ENCODE measurements at regions not wholly inside any gene's neighbourhood (a gene's known extent, or its start where the extent isn't known, plus 50 kb on each side); places are given as distances from the start of the nearest gene placed in this dataset.

DNA sequence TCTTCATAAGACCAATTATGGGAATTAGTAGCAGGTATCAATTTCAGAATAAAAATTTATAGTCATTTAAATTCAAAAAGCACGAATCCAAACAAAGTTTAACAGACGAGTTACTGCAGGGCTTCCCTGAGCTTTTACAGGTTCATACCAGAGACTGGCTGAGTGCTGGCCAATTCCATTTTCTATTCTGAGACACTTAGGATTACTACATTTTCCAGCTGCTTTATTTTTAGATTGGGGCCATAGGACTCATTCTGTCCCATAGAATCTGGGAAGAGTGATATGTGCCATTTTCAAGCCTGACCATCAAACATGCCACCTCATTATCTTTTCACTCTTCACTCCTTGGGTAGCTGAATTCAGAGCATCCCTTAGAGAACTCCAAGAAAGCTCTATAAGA, 410.7 kb downstream of the DNAH5 start:
- TF ChIP-seq EZH2phosphoT487 (IDR thresholded peaks at IDR 0.05; ENCODE audit: unreplicated experiment), result no peak
- TF ChIP-seq, protein P1, sequence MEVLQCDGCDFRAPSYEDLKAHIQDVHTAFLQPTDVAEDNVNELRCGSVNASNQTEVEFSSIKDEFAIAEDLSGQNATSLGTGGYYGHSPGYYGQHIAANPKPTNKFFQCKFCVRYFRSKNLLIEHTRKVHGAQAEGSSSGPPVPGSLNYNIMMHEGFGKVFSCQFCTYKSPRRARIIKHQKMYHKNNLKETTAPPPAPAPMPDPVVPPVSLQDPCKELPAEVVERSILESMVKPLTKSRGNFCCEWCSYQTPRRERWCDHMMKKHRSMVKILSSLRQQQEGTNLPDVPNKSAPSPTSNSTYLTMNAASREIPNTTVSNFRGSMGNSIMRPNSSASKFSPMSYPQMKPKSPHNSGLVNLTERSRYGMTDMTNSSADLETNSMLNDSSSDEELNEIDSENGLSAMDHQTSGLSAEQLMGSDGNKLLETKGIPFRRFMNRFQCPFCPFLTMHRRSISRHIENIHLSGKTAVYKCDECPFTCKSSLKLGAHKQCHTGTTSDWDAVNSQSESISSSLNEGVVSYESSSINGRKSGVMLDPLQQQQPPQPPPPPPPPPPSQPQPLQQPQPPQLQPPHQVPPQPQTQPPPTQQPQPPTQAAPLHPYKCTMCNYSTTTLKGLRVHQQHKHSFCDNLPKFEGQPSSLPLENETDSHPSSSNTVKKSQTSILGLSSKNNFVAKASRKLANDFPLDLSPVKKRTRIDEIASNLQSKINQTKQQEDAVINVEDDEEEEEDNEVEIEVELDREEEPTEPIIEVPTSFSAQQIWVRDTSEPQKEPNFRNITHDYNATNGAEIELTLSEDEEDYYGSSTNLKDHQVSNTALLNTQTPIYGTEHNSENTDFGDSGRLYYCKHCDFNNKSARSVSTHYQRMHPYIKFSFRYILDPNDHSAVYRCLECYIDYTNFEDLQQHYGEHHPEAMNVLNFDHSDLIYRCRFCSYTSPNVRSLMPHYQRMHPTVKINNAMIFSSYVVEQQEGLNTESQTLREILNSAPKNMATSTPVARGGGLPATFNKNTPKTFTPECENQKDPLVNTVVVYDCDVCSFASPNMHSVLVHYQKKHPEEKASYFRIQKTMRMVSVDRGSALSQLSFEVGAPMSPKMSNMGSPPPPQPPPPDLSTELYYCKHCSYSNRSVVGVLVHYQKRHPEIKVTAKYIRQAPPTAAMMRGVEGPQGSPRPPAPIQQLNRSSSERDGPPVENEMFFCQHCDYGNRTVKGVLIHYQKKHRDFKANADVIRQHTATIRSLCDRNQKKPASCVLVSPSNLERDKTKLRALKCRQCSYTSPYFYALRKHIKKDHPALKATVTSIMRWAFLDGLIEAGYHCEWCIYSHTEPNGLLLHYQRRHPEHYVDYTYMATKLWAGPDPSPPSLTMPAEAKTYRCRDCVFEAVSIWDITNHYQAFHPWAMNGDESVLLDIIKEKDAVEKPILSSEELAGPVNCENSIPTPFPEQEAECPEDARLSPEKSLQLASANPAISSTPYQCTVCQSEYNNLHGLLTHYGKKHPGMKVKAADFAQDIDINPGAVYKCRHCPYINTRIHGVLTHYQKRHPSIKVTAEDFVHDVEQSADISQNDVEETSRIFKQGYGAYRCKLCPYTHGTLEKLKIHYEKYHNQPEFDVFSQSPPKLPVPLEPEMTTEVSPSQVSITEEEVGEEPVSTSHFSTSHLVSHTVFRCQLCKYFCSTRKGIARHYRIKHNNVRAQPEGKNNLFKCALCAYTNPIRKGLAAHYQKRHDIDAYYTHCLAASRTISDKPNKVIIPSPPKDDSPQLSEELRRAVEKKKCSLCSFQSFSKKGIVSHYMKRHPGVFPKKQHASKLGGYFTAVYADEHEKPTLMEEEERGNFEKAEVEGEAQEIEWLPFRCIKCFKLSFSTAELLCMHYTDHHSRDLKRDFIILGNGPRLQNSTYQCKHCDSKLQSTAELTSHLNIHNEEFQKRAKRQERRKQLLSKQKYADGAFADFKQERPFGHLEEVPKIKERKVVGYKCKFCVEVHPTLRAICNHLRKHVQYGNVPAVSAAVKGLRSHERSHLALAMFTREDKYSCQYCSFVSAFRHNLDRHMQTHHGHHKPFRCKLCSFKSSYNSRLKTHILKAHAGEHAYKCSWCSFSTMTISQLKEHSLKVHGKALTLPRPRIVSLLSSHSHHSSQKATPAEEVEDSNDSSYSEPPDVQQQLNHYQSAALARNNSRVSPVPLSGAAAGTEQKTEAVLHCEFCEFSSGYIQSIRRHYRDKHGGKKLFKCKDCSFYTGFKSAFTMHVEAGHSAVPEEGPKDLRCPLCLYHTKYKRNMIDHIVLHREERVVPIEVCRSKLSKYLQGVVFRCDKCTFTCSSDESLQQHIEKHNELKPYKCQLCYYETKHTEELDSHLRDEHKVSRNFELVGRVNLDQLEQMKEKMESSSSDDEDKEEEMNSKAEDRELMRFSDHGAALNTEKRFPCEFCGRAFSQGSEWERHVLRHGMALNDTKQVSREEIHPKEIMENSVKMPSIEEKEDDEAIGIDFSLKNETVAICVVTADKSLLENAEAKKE (CRISPR knock-in tag; IDR thresholded peaks at IDR 0.05), result no peak
- TF ChIP-seq CREB1 (CRISPR knock-in tag; IDR thresholded peaks at IDR 0.05; ENCODE audit: low read depth), result no peak
- TF ChIP-seq, protein P2, sequence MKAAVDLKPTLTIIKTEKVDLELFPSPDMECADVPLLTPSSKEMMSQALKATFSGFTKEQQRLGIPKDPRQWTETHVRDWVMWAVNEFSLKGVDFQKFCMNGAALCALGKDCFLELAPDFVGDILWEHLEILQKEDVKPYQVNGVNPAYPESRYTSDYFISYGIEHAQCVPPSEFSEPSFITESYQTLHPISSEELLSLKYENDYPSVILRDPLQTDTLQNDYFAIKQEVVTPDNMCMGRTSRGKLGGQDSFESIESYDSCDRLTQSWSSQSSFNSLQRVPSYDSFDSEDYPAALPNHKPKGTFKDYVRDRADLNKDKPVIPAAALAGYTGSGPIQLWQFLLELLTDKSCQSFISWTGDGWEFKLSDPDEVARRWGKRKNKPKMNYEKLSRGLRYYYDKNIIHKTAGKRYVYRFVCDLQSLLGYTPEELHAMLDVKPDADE (IDR thresholded peaks at IDR 0.05), result no peak
- TF ChIP-seq POLR2AphosphoS5 (IDR thresholded peaks at IDR 0.05; ENCODE audit: low read depth), result no peak
- TF ChIP-seq, protein P3, sequence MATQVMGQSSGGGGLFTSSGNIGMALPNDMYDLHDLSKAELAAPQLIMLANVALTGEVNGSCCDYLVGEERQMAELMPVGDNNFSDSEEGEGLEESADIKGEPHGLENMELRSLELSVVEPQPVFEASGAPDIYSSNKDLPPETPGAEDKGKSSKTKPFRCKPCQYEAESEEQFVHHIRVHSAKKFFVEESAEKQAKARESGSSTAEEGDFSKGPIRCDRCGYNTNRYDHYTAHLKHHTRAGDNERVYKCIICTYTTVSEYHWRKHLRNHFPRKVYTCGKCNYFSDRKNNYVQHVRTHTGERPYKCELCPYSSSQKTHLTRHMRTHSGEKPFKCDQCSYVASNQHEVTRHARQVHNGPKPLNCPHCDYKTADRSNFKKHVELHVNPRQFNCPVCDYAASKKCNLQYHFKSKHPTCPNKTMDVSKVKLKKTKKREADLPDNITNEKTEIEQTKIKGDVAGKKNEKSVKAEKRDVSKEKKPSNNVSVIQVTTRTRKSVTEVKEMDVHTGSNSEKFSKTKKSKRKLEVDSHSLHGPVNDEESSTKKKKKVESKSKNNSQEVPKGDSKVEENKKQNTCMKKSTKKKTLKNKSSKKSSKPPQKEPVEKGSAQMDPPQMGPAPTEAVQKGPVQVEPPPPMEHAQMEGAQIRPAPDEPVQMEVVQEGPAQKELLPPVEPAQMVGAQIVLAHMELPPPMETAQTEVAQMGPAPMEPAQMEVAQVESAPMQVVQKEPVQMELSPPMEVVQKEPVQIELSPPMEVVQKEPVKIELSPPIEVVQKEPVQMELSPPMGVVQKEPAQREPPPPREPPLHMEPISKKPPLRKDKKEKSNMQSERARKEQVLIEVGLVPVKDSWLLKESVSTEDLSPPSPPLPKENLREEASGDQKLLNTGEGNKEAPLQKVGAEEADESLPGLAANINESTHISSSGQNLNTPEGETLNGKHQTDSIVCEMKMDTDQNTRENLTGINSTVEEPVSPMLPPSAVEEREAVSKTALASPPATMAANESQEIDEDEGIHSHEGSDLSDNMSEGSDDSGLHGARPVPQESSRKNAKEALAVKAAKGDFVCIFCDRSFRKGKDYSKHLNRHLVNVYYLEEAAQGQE (IDR thresholded peaks at IDR 0.05; ENCODE audit: unreplicated experiment), result no peak
- TF ChIP-seq, protein P4, sequence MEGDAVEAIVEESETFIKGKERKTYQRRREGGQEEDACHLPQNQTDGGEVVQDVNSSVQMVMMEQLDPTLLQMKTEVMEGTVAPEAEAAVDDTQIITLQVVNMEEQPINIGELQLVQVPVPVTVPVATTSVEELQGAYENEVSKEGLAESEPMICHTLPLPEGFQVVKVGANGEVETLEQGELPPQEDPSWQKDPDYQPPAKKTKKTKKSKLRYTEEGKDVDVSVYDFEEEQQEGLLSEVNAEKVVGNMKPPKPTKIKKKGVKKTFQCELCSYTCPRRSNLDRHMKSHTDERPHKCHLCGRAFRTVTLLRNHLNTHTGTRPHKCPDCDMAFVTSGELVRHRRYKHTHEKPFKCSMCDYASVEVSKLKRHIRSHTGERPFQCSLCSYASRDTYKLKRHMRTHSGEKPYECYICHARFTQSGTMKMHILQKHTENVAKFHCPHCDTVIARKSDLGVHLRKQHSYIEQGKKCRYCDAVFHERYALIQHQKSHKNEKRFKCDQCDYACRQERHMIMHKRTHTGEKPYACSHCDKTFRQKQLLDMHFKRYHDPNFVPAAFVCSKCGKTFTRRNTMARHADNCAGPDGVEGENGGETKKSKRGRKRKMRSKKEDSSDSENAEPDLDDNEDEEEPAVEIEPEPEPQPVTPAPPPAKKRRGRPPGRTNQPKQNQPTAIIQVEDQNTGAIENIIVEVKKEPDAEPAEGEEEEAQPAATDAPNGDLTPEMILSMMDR (conservative IDR thresholded peaks at IDR 0.05; ENCODE audit: low read depth in 2 of 2), result no peak
- no peak for TF ChIP-seq STAT1 (IDR thresholded peaks at IDR 0.05; ENCODE audit: unreplicated experiment)
- TF ChIP-seq JUNB (IDR thresholded peaks at IDR 0.05; ENCODE audit: unreplicated experiment), result no peak
- no peak for TF ChIP-seq EZH2 (IDR thresholded peaks at IDR 0.05; ENCODE audit: low read depth, unreplicated experiment)
- TF ChIP-seq NANOG (IDR thresholded peaks at IDR 0.05; ENCODE audit: borderline replicate concordance), result no peak
- H3K36me3 Mint-ChIP-seq (ENCODE audit: low read depth), result no peaks in the 10 kb centered on the region
- no peaks in the 10 kb centered on the region for H3K27me3 Mint-ChIP-seq (ENCODE audit: insufficient read depth, low read depth, poor library complexity)

More for the DNA sequence above, 410.7 kb downstream of the DNAH5 start:
- no peaks in the 10 kb centered on the region for H4K20me1 ChIP-seq (replicated peaks; ENCODE audit: insufficient read depth)
- no peak for DNase-seq (ENCODE audit: low spot score)
- Mint-ChIP-seq H3K27ac (no peak overlapping the region), H3K9me3 (no peaks in the 10 kb centered on the region), H3K4me3 (no peak overlapping the region), H3K4me1 (no peaks in the 10 kb centered on the region)
- H3K79me2 ChIP-seq (replicated peaks; ENCODE audit: insufficient read depth), result no peaks in the 10 kb centered on the region
- H3F3A ChIP-seq (replicated peaks; ENCODE audit: low read depth), result no peaks in the 10 kb centered on the region
- H3K4me3 ChIP-seq, result no peak overlapping the region
- no peaks in the 10 kb centered on the region for H3K27me3 ChIP-seq (ENCODE audit: insufficient read depth)
- no peak overlapping the region for H3K4me2 ChIP-seq
- no peaks in the 10 kb centered on the region for H3K36me3 ChIP-seq (ENCODE audit: insufficient read depth)
- ATAC-seq, result no peak
- H3K9me2 ChIP-seq (ENCODE audit: insufficient read depth), result peaks cover 18% of the 10 kb centered on the region
- H2AFZ ChIP-seq, result no peak overlapping the region
- no peak overlapping the region for H3K27ac ChIP-seq (ENCODE audit: low read depth)
- no peaks in the 10 kb centered on the region for H3K4me1 ChIP-seq (ENCODE audit: insufficient read depth)

Data from GM23338 (cell line).